ENCODE measurements at regions not wholly inside any gene's neighbourhood (a gene's known extent, or its start where the extent isn't known, plus 50 kb on each side); places are given as distances from the start of the nearest gene placed in this dataset.

DNA sequence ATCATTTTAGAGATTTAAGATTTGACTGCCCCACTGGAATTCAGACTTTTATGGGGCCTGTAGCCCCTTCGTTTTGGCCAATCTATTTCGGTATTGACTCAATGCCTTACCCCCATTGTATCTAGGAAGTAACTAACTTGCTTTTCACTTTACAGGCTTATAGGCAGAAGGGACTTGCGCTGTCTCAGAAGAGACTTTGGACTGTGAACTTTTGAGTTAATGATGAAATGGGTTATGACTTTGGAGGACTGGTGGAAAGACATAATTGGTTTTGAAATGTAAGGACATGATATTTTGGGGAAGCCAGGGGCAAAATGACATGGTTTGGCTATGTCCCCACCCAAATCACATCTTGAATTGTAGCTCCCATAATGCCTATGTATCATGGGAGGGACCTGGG, 463.0 kb upstream of the KLHL1 start:
- Histone ChIP-seq H3K27me3 (ENCODE audit: insufficient read depth in 3 of 3, low read length in 2 of 3) (no peaks in the 10 kb centered on the region), H3K36me3 (ENCODE audit: insufficient read depth in 1 of 2, low read depth in 1 of 2) (no peaks in the 10 kb centered on the region), H3K9me3 (no peaks in the 10 kb centered on the region), H3K27ac (no peak overlapping the region), H3K4me1 (no peaks in the 10 kb centered on the region), H3K4me3 (no peak overlapping the region)
- TF ChIP-seq, protein P1, sequence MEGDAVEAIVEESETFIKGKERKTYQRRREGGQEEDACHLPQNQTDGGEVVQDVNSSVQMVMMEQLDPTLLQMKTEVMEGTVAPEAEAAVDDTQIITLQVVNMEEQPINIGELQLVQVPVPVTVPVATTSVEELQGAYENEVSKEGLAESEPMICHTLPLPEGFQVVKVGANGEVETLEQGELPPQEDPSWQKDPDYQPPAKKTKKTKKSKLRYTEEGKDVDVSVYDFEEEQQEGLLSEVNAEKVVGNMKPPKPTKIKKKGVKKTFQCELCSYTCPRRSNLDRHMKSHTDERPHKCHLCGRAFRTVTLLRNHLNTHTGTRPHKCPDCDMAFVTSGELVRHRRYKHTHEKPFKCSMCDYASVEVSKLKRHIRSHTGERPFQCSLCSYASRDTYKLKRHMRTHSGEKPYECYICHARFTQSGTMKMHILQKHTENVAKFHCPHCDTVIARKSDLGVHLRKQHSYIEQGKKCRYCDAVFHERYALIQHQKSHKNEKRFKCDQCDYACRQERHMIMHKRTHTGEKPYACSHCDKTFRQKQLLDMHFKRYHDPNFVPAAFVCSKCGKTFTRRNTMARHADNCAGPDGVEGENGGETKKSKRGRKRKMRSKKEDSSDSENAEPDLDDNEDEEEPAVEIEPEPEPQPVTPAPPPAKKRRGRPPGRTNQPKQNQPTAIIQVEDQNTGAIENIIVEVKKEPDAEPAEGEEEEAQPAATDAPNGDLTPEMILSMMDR (IDR thresholded peaks at IDR 0.05) = no peak
- no peak for DNase-seq
- WGBS, 3 donors = 89 to 95% (median 91%) methylated on average over 3 of the region's 3 CpGs
- ATAC-seq = no peak
- intact Hi-C loops (cut with DNase I) = no loop called here

DNA sequence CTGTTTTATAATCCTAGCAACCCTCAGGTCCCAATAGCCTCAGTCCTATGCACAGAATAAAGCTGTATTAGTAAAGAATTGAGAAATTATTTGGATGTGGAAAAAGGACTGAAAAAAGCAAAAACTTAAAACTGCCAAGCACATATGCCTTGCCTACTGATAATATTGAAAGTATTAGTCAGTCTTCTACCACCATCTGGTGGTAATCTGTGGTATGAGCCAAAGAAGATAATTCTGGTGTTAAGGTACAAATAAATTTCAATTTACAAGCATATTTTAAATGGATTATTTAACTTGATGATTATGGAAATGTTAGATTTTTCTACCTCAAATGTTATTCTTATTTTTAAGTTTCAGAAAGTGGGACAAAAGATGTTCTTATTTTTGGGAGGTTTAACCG, 460.3 kb upstream of the KLHL1 start:
- intact Hi-C loops (cut with DNase I) = loop anchor here in 1 of 2 donors (10.0 kb wide), 1 partner anchor 1034 kb away; no protein-coding TSS in a partner anchor

DNA sequence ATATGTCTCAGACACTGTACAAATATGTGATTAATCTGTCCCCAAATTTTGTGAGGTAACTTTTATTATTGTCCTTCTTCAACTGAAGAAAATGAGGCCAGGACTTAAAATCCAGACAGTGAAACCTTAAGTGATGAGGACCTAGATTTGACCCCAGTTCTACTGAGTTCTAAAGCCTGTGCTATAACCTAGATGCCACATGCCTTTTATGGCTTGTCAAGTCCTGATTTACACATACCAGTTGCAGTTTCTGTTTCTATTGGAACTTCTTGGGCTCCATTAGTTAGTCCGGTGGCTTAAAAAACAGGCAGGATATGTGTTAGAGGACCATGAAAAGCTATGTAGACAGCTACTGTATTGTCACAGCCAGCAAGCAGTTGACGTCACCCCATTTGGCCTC, 436.5 kb upstream of the KLHL1 start:
- H3K9me3 ChIP-seq = no peaks in the 10 kb centered on the region
- DNase-seq (no peak), ATAC-seq (no peak)
- TF ChIP-seq, protein P1 (IDR thresholded peaks at IDR 0.05) = no peak
- 29 to 37% (median 32%) methylated on average over 2 of the region's 2 CpGs for WGBS, 3 donors
- H3K4me1 ChIP-seq = no peaks in the 10 kb centered on the region
- H3K27ac ChIP-seq = no peak overlapping the region
- H3K4me3 ChIP-seq = no peak overlapping the region
- intact Hi-C loops (cut with DNase I) = no loop called here
- no peaks in the 10 kb centered on the region for H3K36me3 ChIP-seq (ENCODE audit: insufficient read depth in 1 of 2, low read depth in 1 of 2)
- no peaks in the 10 kb centered on the region for H3K27me3 ChIP-seq (ENCODE audit: insufficient read depth in 3 of 3, low read length in 2 of 3)

More for the DNA sequence above, 460.3 kb upstream of the KLHL1 start:
- no peaks in the 10 kb centered on the region for H3K9me3 ChIP-seq
- TF ChIP-seq, protein P1 (IDR thresholded peaks at IDR 0.05) = peak; percentile 50
- no peaks in the 10 kb centered on the region for H3K4me1 ChIP-seq
- no peak for DNase-seq
- no peaks in the 10 kb centered on the region for H3K36me3 ChIP-seq (ENCODE audit: insufficient read depth in 1 of 2, low read depth in 1 of 2)
- no peak for ATAC-seq
- 85 to 91% (median 90%) methylated on average over 1 of the region's 1 CpG for WGBS, 3 donors
- H3K27me3 ChIP-seq (ENCODE audit: insufficient read depth in 3 of 3, low read length in 2 of 3) = no peaks in the 10 kb centered on the region
- H3K4me3 ChIP-seq = no peak overlapping the region
- no peak overlapping the region for H3K27ac ChIP-seq

DNA sequence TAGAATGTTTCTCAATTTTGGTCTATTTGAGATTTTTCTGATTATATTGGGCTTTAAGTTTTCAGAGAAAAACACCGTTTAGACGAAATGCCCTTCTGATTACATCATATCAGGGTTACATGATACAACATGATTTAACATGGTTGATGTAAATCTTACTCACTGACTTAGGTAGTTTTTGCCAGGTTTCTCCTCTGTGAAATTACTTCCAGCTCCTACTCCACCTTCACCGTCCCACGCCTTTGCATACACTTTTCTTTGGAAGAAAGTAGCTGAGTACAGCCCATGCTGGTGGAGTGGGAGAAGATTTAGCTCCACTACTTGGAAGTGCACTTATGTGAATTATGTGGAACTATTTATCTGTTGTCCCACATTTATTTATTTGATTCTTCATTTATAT, 433.2 kb upstream of the KLHL1 start:
- intact Hi-C loops (cut with DNase I) = no loop called here
- Histone ChIP-seq H3K4me1 (no peaks in the 10 kb centered on the region), H3K27ac (no peak overlapping the region), H3K9me3 (no peaks in the 10 kb centered on the region), H3K36me3 (ENCODE audit: insufficient read depth in 1 of 2, low read depth in 1 of 2) (no peaks in the 10 kb centered on the region), H3K27me3 (ENCODE audit: insufficient read depth in 3 of 3, low read length in 2 of 3) (no peaks in the 10 kb centered on the region), H3K4me3 (no peak overlapping the region)
- 53 to 61% (median 59%) methylated on average over 4 of the region's 4 CpGs for WGBS, 3 donors
- DNase-seq (no peak), ATAC-seq (no peak)
- TF ChIP-seq, protein P1 (IDR thresholded peaks at IDR 0.05) = no peak

DNA sequence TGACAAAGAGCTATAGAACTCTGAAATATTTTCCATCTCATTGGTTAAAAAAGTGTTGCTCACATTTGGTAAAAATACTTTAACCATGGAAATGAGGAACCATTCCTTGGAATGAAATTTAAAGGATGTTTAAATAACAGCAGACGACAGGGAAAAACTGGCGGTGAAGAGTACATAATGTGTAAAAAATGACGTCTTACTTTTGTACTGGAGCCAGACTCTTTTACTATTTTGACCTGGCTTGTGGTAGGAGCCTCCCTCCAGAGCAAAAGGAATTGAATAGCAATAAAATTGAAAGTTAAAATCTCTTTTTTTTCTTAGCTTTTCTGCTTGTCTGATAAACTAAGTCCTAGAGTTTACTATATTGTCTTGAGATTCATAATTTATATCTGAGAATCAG, 426.2 kb upstream of the KLHL1 start:
- ATAC-seq = no peak
- 32 to 45% (median 36%) methylated on average over 3 of the region's 3 CpGs for WGBS, 3 donors
- Histone ChIP-seq H3K36me3 (ENCODE audit: insufficient read depth in 1 of 2, low read depth in 1 of 2) (no peaks in the 10 kb centered on the region), H3K9me3 (no peaks in the 10 kb centered on the region), H3K4me3 (no peak overlapping the region), H3K27me3 (ENCODE audit: insufficient read depth in 3 of 3, low read length in 2 of 3) (no peaks in the 10 kb centered on the region), H3K27ac (no peak overlapping the region), H3K4me1 (no peaks in the 10 kb centered on the region)
- intact Hi-C loops (cut with DNase I) = no loop called here
- TF ChIP-seq, protein P1 (IDR thresholded peaks at IDR 0.05) = no peak
- DNase-seq = no peak
